ENCODE measurements at regions not wholly inside any gene's neighbourhood (a gene's known extent, or its start where the extent isn't known, plus 50 kb on each side); places are given as distances from the start of the nearest gene placed in this dataset.
"Not testable (repeated sequence)": the region's sequence is repeated elsewhere in the genome, so short reads cannot be mapped to it uniquely, and the experiment has no call there.

GRCh38 chr9:134548185-134548584, 93.4 kb upstream of the COL5A1 start:
- ATAC-seq (ENCODE audit: low FRiP score), result no peak
- TF ChIP-seq, protein P1, sequence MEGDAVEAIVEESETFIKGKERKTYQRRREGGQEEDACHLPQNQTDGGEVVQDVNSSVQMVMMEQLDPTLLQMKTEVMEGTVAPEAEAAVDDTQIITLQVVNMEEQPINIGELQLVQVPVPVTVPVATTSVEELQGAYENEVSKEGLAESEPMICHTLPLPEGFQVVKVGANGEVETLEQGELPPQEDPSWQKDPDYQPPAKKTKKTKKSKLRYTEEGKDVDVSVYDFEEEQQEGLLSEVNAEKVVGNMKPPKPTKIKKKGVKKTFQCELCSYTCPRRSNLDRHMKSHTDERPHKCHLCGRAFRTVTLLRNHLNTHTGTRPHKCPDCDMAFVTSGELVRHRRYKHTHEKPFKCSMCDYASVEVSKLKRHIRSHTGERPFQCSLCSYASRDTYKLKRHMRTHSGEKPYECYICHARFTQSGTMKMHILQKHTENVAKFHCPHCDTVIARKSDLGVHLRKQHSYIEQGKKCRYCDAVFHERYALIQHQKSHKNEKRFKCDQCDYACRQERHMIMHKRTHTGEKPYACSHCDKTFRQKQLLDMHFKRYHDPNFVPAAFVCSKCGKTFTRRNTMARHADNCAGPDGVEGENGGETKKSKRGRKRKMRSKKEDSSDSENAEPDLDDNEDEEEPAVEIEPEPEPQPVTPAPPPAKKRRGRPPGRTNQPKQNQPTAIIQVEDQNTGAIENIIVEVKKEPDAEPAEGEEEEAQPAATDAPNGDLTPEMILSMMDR (IDR thresholded peaks at IDR 0.05), result no peak
- DNase-seq (ENCODE audit: low spot score), result no peak

DNA sequence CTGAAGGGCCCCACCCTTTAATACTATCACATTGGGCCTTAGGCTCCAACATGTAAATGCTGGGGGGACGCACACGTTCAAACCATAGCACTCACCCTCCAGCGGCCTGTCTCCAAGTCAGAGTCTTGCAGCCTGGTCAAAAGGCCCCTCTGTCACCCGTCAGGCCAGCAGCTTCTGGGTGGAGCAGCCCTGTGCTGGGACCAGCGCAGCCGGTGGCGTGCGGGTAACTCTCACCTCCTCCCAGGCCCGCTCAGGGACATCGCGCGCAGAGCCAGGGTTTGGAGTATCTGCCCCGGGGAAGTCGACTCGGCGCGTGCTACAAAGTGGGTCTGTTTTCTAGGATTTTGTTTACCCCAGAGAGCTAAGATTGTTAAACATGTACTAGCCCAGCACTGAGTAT, 93.0 kb upstream of the COL5A1 start:
- TF ChIP-seq, protein P1 (IDR thresholded peaks at IDR 0.05), result no peak
- ATAC-seq (ENCODE audit: low FRiP score), result no peak
- DNase-seq (ENCODE audit: low spot score), result no peak

DNA sequence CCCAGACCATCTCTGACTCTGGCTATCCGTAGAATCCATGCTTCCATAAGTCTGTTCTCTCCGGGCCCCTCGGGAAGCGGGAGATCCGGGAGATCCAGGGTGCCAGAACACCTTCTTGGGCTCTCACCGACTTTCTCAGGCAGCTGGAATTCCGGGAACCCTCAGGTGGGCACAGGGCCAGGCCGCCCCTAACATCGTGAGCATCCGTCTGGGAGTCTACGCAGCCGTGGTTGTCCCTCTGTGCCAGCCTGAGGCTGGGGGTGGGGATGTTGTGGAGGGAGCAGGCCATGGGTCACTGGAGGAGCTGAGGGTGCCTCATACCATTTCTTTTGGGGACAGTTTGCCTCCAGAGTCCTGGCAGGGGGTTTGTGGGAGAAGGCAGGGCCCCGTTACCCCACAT, 92.3 kb upstream of the COL5A1 start:
- DNase-seq (ENCODE audit: low spot score) (no peak), ATAC-seq (ENCODE audit: low FRiP score) (no peak)
- TF ChIP-seq, protein P1 (IDR thresholded peaks at IDR 0.05), result no peak

- not testable (repeated sequence) for DNase-seq (ENCODE audit: low spot score); ATAC-seq (ENCODE audit: low FRiP score)
These were observed 91.5 kb upstream of the COL5A1 start for GRCh38 chr9:134550081-134550480.

DNA sequence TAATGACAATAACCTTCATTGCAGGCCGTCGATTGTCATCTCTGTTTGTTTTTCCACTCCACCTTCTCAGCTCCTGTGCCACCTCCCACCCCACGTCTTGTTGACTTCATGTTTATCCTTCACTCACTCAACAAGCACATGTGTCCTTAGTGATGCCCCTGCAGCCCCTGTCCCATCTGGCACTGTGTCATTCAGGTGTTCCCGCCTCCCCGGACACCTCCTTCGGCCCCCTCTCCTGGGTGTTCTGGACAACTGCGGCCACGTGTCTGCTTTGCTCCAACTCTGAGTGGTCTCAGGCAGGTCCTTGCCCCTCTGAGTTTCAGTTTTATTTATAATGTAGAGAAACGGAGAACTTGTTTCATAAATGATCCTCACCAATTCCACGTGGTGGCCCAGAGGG, 91.0 kb upstream of the COL5A1 start:
- ATAC-seq (ENCODE audit: low FRiP score) (no peak), DNase-seq (ENCODE audit: low spot score) (no peak)
- TF ChIP-seq, protein P1 (IDR thresholded peaks at IDR 0.05), result no peak

DNA sequence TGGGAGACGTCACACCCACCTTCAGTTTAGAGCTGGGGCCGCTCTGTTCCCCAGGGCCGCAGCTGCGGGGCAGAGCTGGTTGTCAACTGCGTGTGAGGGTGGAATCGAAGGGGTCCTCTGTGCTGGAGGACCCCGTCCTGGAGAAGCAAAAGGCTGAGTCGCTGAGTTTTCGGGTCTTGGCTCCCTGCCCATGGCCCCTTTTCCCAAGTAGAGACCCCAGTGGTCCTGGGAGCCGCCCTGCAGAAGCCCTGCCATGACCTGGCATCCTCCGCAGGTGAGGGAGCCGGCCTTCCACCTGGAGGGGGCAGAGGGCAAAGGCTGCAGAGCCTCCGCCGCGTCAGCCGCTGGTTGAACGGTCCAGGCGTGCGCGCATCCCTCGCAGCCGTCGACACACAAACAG, 90.4 kb upstream of the COL5A1 start:
- TF ChIP-seq, protein P1 (IDR thresholded peaks at IDR 0.05), result no peak
- no peak for DNase-seq (ENCODE audit: low spot score)
- ATAC-seq (ENCODE audit: low FRiP score), result no peak

DNA sequence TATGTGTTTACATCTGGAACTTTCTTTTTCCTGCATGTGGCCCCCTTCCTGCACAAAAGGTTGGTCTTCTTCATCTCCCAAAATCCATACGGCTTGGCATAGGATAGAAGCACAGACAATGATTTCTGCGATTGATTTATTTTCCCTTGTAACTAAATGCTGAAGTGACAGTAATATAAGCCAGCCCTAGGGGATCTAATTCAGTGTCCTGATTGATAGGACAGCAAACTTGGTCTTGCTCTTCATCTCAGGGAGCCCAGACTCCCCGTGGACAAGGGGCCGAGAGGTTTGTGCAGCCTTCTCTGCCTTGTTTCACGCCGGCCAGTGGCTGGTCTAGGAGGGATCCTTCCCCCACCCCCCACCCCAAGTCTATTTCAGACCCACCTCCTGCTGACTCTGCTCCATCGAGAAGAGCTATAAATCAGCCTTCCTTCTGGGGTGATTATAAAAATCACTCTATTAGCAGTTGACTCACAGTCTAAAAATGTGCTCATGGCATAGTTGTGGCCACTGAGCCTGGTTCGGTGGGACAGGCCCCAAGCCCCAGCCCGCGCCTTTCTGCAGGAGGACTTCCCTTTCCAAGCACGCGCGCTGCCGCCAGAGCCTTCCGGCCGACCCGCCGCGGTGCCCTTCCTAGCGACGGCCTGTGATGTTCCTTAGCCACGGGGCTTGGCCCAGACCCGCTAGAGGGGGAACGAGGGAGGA, 89.8 kb upstream of the COL5A1 start:
- TF ChIP-seq, protein P1 (IDR thresholded peaks at IDR 0.05), result no peak
- DNase-seq (ENCODE audit: low spot score) (no peak), ATAC-seq (ENCODE audit: low FRiP score) (no peak)
